ENCODE measurements at regions not wholly inside any gene's neighbourhood (a gene's known extent, or its start where the extent isn't known, plus 50 kb on each side); places are given as distances from the start of the nearest gene placed in this dataset.

GRCh38 chr16:49158029-49158642 is 123.5 kb downstream of the CBLN1 start:
- Mint-ChIP-seq H3K4me3 (no peak overlapping the region), H3K36me3 (no peaks in the 10 kb centered on the region), H3K27ac (no peak overlapping the region), H3K4me1 (no peaks in the 10 kb centered on the region), H3K9me3 (peaks cover 11% of the 10 kb centered on the region), H3K27me3 (no peaks in the 10 kb centered on the region)
- no peak for ATAC-seq

GRCh38 chr16:49150341-49150740 is 131.3 kb downstream of the CBLN1 start:
- Mint-ChIP-seq H3K36me3 (no peaks in the 10 kb centered on the region), H3K9me3 (peaks cover 10% of the 10 kb centered on the region), H3K27ac (no peak overlapping the region), H3K4me3 (no peak overlapping the region), H3K27me3 (no peaks in the 10 kb centered on the region), H3K4me1 (no peaks in the 10 kb centered on the region)
- ATAC-seq = no peak

GRCh38 chr16:49148410-49148809 is 133.2 kb downstream of the CBLN1 start:
- Mint-ChIP-seq H3K36me3 (no peaks in the 10 kb centered on the region), H3K9me3 (peaks cover 6% of the 10 kb centered on the region), H3K4me1 (no peaks in the 10 kb centered on the region), H3K27ac (no peak overlapping the region), H3K27me3 (no peaks in the 10 kb centered on the region), H3K4me3 (no peak overlapping the region)
- ATAC-seq = no peak

- Mint-ChIP-seq H3K36me3 (no peaks in the 10 kb centered on the region), H3K4me1 (no peaks in the 10 kb centered on the region), H3K4me3 (no peak overlapping the region), H3K27me3 (no peaks in the 10 kb centered on the region), H3K9me3 (peaks cover 4% of the 10 kb centered on the region), H3K27ac (no peak overlapping the region)
- ATAC-seq = no peak
These were observed 141.0 kb downstream of the CBLN1 start for GRCh38 chr16:49140618-49141017.

- no peak overlapping the region for H3K27ac Mint-ChIP-seq
- H3K9me3 Mint-ChIP-seq = peaks cover 3% of the 10 kb centered on the region
- H3K4me3 Mint-ChIP-seq = no peak overlapping the region
- no peak for ATAC-seq
- no peaks in the 10 kb centered on the region for H3K27me3 Mint-ChIP-seq
- H3K4me1 Mint-ChIP-seq = no peaks in the 10 kb centered on the region
- no peaks in the 10 kb centered on the region for H3K36me3 Mint-ChIP-seq
These were observed 151.2 kb downstream of the CBLN1 start for GRCh38 chr16:49130397-49130796.

- no peaks in the 10 kb centered on the region for H3K36me3 Mint-ChIP-seq
- peaks cover 3% of the 10 kb centered on the region for H3K9me3 Mint-ChIP-seq
- no peaks in the 10 kb centered on the region for H3K4me1 Mint-ChIP-seq
- H3K27ac Mint-ChIP-seq = no peak overlapping the region
- H3K27me3 Mint-ChIP-seq = no peaks in the 10 kb centered on the region
- no peak for ATAC-seq
- H3K4me3 Mint-ChIP-seq = no peak overlapping the region
These were observed 151.7 kb downstream of the CBLN1 start for GRCh38 chr16:49129935-49130334.

- H3K4me1 Mint-ChIP-seq = no peaks in the 10 kb centered on the region
- no peak for ATAC-seq
- peaks cover 7% of the 10 kb centered on the region for H3K9me3 Mint-ChIP-seq
- H3K4me3 Mint-ChIP-seq = no peak overlapping the region
- no peaks in the 10 kb centered on the region for H3K36me3 Mint-ChIP-seq
- no peaks in the 10 kb centered on the region for H3K27me3 Mint-ChIP-seq
- H3K27ac Mint-ChIP-seq = no peak overlapping the region
These were observed 152.9 kb downstream of the CBLN1 start for GRCh38 chr16:49128740-49129139.

GRCh38 chr16:49127103-49127502 is 154.5 kb downstream of the CBLN1 start:
- no peak for ATAC-seq
- Mint-ChIP-seq H3K27ac (no peak overlapping the region), H3K27me3 (no peaks in the 10 kb centered on the region), H3K4me3 (no peak overlapping the region), H3K4me1 (no peaks in the 10 kb centered on the region), H3K9me3 (peaks cover 7% of the 10 kb centered on the region), H3K36me3 (no peaks in the 10 kb centered on the region)

- Mint-ChIP-seq H3K27me3 (no peaks in the 10 kb centered on the region), H3K4me1 (no peaks in the 10 kb centered on the region), H3K36me3 (no peaks in the 10 kb centered on the region), H3K4me3 (no peak overlapping the region), H3K27ac (no peak overlapping the region), H3K9me3 (peaks cover 8% of the 10 kb centered on the region)
- ATAC-seq = no peak
These were observed 160.0 kb downstream of the CBLN1 start for GRCh38 chr16:49121636-49122035.

GRCh38 chr16:49120631-49121030 is 161.0 kb downstream of the CBLN1 start:
- Mint-ChIP-seq H3K27ac (no peak overlapping the region), H3K9me3 (peaks cover 8% of the 10 kb centered on the region), H3K27me3 (no peaks in the 10 kb centered on the region), H3K4me3 (no peak overlapping the region), H3K4me1 (no peaks in the 10 kb centered on the region), H3K36me3 (no peaks in the 10 kb centered on the region)
- ATAC-seq = no peak

- H3K36me3 Mint-ChIP-seq = no peaks in the 10 kb centered on the region
- H3K4me1 Mint-ChIP-seq = no peaks in the 10 kb centered on the region
- no peak for ATAC-seq
- no peaks in the 10 kb centered on the region for H3K27me3 Mint-ChIP-seq
- peaks cover 8% of the 10 kb centered on the region for H3K9me3 Mint-ChIP-seq
- no peak overlapping the region for H3K4me3 Mint-ChIP-seq
- no peak overlapping the region for H3K27ac Mint-ChIP-seq
These were observed 164.8 kb downstream of the CBLN1 start for GRCh38 chr16:49116873-49117272.

- no peak for ATAC-seq
- H3K27me3 Mint-ChIP-seq = no peaks in the 10 kb centered on the region
- H3K4me3 Mint-ChIP-seq = no peak overlapping the region
- no peak overlapping the region for H3K27ac Mint-ChIP-seq
- H3K9me3 Mint-ChIP-seq = peaks cover 8% of the 10 kb centered on the region
- no peaks in the 10 kb centered on the region for H3K36me3 Mint-ChIP-seq
- no peaks in the 10 kb centered on the region for H3K4me1 Mint-ChIP-seq
These were observed 165.7 kb downstream of the CBLN1 start for GRCh38 chr16:49115956-49116355.

- no peak for ATAC-seq
- Mint-ChIP-seq H3K4me3 (no peak overlapping the region), H3K27me3 (no peaks in the 10 kb centered on the region), H3K9me3 (peaks cover 8% of the 10 kb centered on the region), H3K36me3 (no peaks in the 10 kb centered on the region), H3K27ac (no peak overlapping the region), H3K4me1 (no peaks in the 10 kb centered on the region)
These were observed 168.9 kb downstream of the CBLN1 start for GRCh38 chr16:49112754-49113153.

- no peaks in the 10 kb centered on the region for H3K27me3 Mint-ChIP-seq
- no peak for ATAC-seq
- H3K9me3 Mint-ChIP-seq = peaks cover 8% of the 10 kb centered on the region
- H3K4me1 Mint-ChIP-seq = no peaks in the 10 kb centered on the region
- no peak overlapping the region for H3K27ac Mint-ChIP-seq
- no peak overlapping the region for H3K4me3 Mint-ChIP-seq
- H3K36me3 Mint-ChIP-seq = no peaks in the 10 kb centered on the region
These were observed 170.3 kb downstream of the CBLN1 start for GRCh38 chr16:49111351-49111750.

GRCh38 chr16:49108611-49109010 is 173.0 kb downstream of the CBLN1 start:
- H3K9me3 Mint-ChIP-seq = peaks cover 8% of the 10 kb centered on the region
- no peaks in the 10 kb centered on the region for H3K4me1 Mint-ChIP-seq
- H3K27ac Mint-ChIP-seq = no peak overlapping the region
- no peak for ATAC-seq
- H3K4me3 Mint-ChIP-seq = no peak overlapping the region
- no peaks in the 10 kb centered on the region for H3K27me3 Mint-ChIP-seq
- no peaks in the 10 kb centered on the region for H3K36me3 Mint-ChIP-seq

- H3K27me3 Mint-ChIP-seq = no peaks in the 10 kb centered on the region
These were observed 178.3 kb downstream of the CBLN1 start for GRCh38 chr16:49103298-49103697.

GRCh38 chr16:49101997-49102396 is 179.6 kb downstream of the CBLN1 start:
- no peak overlapping the region for H3K4me3 Mint-ChIP-seq
- H3K27me3 Mint-ChIP-seq = no peaks in the 10 kb centered on the region
- no peak overlapping the region for H3K27ac Mint-ChIP-seq
- no peaks in the 10 kb centered on the region for H3K36me3 Mint-ChIP-seq
- no peak for ATAC-seq
- H3K9me3 Mint-ChIP-seq = peaks cover 3% of the 10 kb centered on the region
- H3K4me1 Mint-ChIP-seq = no peaks in the 10 kb centered on the region

More at GRCh38 chr16:49103298-49103697, 178.3 kb downstream of the CBLN1 start:
- no peak for ATAC-seq
- H3K9me3 Mint-ChIP-seq = peaks cover 2% of the 10 kb centered on the region
- H3K4me3 Mint-ChIP-seq = no peak overlapping the region
- no peak overlapping the region for H3K27ac Mint-ChIP-seq
- H3K36me3 Mint-ChIP-seq = no peaks in the 10 kb centered on the region
- H3K4me1 Mint-ChIP-seq = no peaks in the 10 kb centered on the region

Measured in stimulated activated memory B cell treated with anti-CD40 and anti-IgM and Interleukin-4, amounts not matched to agents 10 μg/mL and 1 μg/mL and 100 μg/mL, for 72 hours (primary cell).